Right atrium auricular region (tissue), 2 donors: ENCODE measurements at regions not wholly inside any gene's neighbourhood (a gene's known extent, or its start where the extent isn't known, plus 50 kb on each side); places are given as distances from the start of the nearest gene placed in this dataset.

Source experiments
- DNase-seq: peaks from one replicate; pipeline ENCODE4 v3.0.0-alpha.2; 2019; ENCODE audit warnings: low spot score
- H3K27ac ChIP-seq, 2 donors: fragments of 200-600 bp; sonication (generic); 1 replicate in 1 of 2; 2 replicates in 1 of 2; pipeline ENCODE4 v1.5.1; 2016 to 2019
- H3K27me3 ChIP-seq, 2 donors: fragments of 200-600 bp; sonication (generic); one replicate each; pipeline versions ENCODE4 v1.5.1 to v1.6.0; 2017 to 2019
- H3K36me3 ChIP-seq: fragments of 200-600 bp; sonication (generic); one replicate; pipeline ENCODE4 v1.5.1; 2016
- H3K4me1 ChIP-seq, 2 donors: fragments of 200-600 bp; sonication (generic); one replicate each; pipeline versions ENCODE4 v1.5.1 to v1.6.0; 2017 to 2019
- H3K4me3 ChIP-seq, 2 donors: fragments of 200-600 bp; sonication (generic); 1 replicate in 1 of 2; 2 replicates in 1 of 2; pipeline ENCODE4 v1.5.1; 2017 to 2019; ENCODE audit warnings: mild to moderate bottlenecking in 1 of 2, moderate library complexity in 1 of 2
- H3K9me3 ChIP-seq, 2 donors: fragments of 200-600 bp; sonication (generic); one replicate each; pipeline ENCODE4 v1.5.1; 2019
- CTCF ChIP-seq, 2 donors: fragments of 200-600 bp; sonication (generic); IDR thresholded peaks; one replicate each; pipeline ENCODE4 v1.5.1; 2019; ENCODE audit warnings: antibody characterized with exemption in 2 of 2

GRCh38 chr6:71410681-71411080, 122.1 kb downstream of the OGFRL1 start:
- Histone ChIP-seq H3K9me3 (no peaks in the 10 kb centered on the region), H3K36me3 (peaks cover 24% of the 10 kb centered on the region), H3K4me3 (no peak overlapping the region), H3K27me3 (no peaks in the 10 kb centered on the region), H3K4me1 (peaks cover 0 to 52% of the 10 kb centered on the region in 2 donors), H3K27ac (no peak overlapping the region)
- DNase-seq: no peak
- TF ChIP-seq CTCF (IDR thresholded peaks at IDR 0.05): no peak

DNA sequence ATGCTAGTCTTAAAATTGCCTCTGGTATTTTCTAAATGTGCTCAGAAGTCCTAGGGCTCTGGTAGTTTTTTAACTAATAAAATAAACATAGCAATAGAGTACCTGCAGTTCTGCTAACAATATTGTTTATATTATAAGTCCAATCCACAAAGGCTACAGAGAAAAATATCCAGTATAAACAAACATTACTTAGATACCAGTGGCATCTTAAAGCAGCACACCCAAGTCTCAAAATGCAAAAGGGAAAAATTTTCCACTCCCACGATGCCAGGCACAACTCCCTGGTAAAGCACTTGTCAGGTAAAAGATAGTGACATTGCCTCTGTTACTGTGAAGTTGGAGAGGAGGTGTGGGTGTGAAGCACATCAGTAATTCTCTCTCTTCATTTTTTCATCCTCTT, 123.3 kb downstream of the OGFRL1 start:
- DNase-seq: no peak
- no peak overlapping the region for H3K4me3 ChIP-seq
- no peak for TF ChIP-seq CTCF (IDR thresholded peaks at IDR 0.05)
- H3K27ac ChIP-seq: no peak overlapping the region
- no peaks in the 10 kb centered on the region for H3K9me3 ChIP-seq
- peaks cover 36% of the 10 kb centered on the region for H3K36me3 ChIP-seq
- H3K27me3 ChIP-seq: no peaks in the 10 kb centered on the region
- H3K4me1 ChIP-seq: peaks cover 0 to 54% of the 10 kb centered on the region in 2 donors

DNA sequence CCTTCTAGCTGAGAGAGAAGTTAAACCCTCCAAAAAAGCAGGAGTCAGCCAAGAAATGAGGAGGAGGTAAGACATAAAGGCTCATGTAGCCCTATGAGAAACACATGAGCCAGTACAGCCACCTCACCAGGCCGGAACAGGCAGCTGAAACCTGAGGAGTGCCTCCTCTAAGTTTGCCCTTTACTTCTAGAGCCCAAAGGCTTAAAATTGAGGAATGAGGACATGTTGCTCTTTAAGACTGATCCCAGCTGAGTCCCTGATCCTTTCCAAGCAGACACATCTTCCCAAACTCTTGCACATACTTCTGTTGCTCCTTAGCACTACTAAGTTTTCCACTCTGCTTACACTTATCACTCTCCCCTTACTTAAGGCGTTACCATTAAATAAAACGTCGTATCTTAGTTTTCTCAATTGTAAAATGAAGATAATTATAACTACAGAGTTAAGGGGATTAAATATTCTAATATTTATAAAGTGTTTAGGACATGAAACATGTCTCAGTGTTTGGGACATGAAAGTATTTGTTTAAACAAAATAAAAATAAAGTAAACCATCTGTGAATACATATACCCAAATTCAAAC, 124.0 kb downstream of the OGFRL1 start:
- TF ChIP-seq CTCF (IDR thresholded peaks at IDR 0.05): no peak
- Histone ChIP-seq H3K36me3 (peaks cover 41% of the 10 kb centered on the region), H3K4me1 (peaks cover 0 to 62% of the 10 kb centered on the region in 2 donors)

DNA sequence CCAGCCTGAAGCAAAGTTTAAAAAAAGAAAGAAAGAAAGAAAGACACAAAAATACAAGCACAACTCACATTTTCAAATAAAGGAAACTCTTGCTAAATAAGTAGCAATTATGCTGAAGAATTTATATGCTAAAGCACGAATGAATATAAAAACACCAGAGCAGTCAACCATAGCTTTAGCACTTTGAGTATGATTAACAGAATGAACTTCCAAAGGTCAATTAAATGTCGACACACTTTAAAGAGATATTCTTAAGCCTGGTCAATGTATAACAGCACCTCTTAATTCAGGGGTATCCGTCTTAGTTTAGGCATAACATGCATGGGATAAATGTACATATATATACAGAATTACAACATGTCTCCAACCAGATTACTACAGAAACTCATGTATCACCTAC, 125.9 kb downstream of the OGFRL1 start:
- Histone ChIP-seq H3K9me3 (no peaks in the 10 kb centered on the region), H3K27ac (no peak overlapping the region), H3K27me3 (no peaks in the 10 kb centered on the region), H3K36me3 (peaks cover 33% of the 10 kb centered on the region), H3K4me3 (no peak overlapping the region), H3K4me1 (peaks cover 0 to 71% of the 10 kb centered on the region in 2 donors)
- TF ChIP-seq CTCF (IDR thresholded peaks at IDR 0.05): no peak
- no peak for DNase-seq

More for the DNA sequence above, 124.0 kb downstream of the OGFRL1 start:
- Histone ChIP-seq H3K9me3 (no peaks in the 10 kb centered on the region), H3K4me3 (no peak overlapping the region), H3K27ac (no peak overlapping the region), H3K27me3 (no peaks in the 10 kb centered on the region)
- no peak for DNase-seq

- H3K27ac ChIP-seq: peak overlapping the region; percentile 98
- H3K4me3 ChIP-seq: peak overlapping the region; percentile 97
- H3K27me3 ChIP-seq: no peaks in the 10 kb centered on the region
- peaks cover 0 to 32% of the 10 kb centered on the region in 2 donors for H3K4me1 ChIP-seq
- H3K36me3 ChIP-seq: peaks cover 22% of the 10 kb centered on the region
- DNase-seq: no peak
- H3K9me3 ChIP-seq: no peaks in the 10 kb centered on the region
- TF ChIP-seq CTCF (IDR thresholded peaks at IDR 0.05): no peak
These were observed 130.8 kb downstream of the OGFRL1 start for GRCh38 chr6:71419217-71420094.
